ENCODE measurements at regions not wholly inside any gene's neighbourhood (a gene's known extent, or its start where the extent isn't known, plus 50 kb on each side); places are given as distances from the start of the nearest gene placed in this dataset.

DNA sequence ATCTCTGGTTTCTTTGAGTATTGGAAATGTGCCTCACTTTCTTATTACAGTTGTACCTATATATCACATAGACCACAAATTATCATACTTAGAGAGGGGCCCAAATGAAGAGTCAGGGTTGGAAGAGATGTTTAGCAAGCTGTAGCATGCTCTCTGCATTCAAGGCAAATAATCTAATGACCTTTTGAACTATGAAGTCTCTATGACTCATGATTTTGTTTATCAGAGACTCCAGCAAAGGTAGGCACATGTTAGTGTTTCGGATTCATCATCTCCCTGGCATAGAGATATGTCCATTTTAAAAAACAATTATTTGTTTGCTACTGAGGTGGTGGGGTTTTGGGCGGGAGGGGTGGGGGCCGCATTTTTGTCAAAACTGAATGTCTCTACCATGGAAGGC lies 2000.1 kb downstream of the EFNA5 start:
- no peak for DNase-seq
- no peak overlapping the region for H2AFZ ChIP-seq (ENCODE audit: low read length)
- H3K79me1 ChIP-seq (ENCODE audit: insufficient read depth, low read depth, low read length, poor library complexity, severe bottlenecking) = no peaks in the 10 kb centered on the region
- no peak overlapping the region for H3K27ac Mint-ChIP-seq
- no peaks in the 10 kb centered on the region; a peak in 1 of 7 replicates for H3K36me3 Mint-ChIP-seq (ENCODE audit: insufficient read depth in 1 of 3, low read depth in 3 of 3)
- no peaks in the 10 kb centered on the region for H3K23me2 ChIP-seq (ENCODE audit: insufficient read length, low read depth, low read length, poor library complexity, severe bottlenecking)
- no peak overlapping the region for H2AK5ac ChIP-seq (ENCODE audit: insufficient read length, low read length)
- H2BK20ac ChIP-seq (ENCODE audit: low read depth, low read length, poor library complexity, severe bottlenecking) = no peak overlapping the region
- H3K4me1 ChIP-seq (ENCODE audit: insufficient read depth, low read length) = no peaks in the 10 kb centered on the region
- WGBS (ENCODE audit: extremely low coverage, insufficient read length, low lambda C conversion rate) = no CpG with 5 or more reads among the region's 3 CpGs
- H3K4me2 ChIP-seq (ENCODE audit: insufficient read depth, insufficient read length, low read length) = no peak overlapping the region
- TF ChIP-seq, protein P1, sequence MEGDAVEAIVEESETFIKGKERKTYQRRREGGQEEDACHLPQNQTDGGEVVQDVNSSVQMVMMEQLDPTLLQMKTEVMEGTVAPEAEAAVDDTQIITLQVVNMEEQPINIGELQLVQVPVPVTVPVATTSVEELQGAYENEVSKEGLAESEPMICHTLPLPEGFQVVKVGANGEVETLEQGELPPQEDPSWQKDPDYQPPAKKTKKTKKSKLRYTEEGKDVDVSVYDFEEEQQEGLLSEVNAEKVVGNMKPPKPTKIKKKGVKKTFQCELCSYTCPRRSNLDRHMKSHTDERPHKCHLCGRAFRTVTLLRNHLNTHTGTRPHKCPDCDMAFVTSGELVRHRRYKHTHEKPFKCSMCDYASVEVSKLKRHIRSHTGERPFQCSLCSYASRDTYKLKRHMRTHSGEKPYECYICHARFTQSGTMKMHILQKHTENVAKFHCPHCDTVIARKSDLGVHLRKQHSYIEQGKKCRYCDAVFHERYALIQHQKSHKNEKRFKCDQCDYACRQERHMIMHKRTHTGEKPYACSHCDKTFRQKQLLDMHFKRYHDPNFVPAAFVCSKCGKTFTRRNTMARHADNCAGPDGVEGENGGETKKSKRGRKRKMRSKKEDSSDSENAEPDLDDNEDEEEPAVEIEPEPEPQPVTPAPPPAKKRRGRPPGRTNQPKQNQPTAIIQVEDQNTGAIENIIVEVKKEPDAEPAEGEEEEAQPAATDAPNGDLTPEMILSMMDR (conservative IDR thresholded peaks at IDR 0.05) = no peak
- no peak overlapping the region for H3K27ac ChIP-seq (ENCODE audit: insufficient read length, low read depth, low read length)
- no peaks in the 10 kb centered on the region for H3K27me3 ChIP-seq (ENCODE audit: insufficient read depth, low read length)
- no peak overlapping the region for H2BK120ac ChIP-seq (ENCODE audit: low read depth, low read length, poor library complexity, severe bottlenecking)
- H3T11ph ChIP-seq (ENCODE audit: low read length) = no peak overlapping the region
- H2BK5ac ChIP-seq (ENCODE audit: insufficient read length, low read length) = no peak overlapping the region
- H2BK15ac ChIP-seq (ENCODE audit: low read depth, low read length) = no peak overlapping the region
- H4K8ac ChIP-seq (replicated peaks; ENCODE audit: insufficient read length, low read depth, low read length) = no peak overlapping the region
- no peak overlapping the region for H3K4me3 Mint-ChIP-seq
- no peaks in the 10 kb centered on the region for H4K20me1 ChIP-seq (ENCODE audit: control insufficient read depth, insufficient read depth, insufficient read length)
- H3K56ac ChIP-seq (ENCODE audit: insufficient read length, low read depth, low read length) = no peak overlapping the region
- H2BK12ac ChIP-seq (ENCODE audit: insufficient read length, low read depth, low read length) = no peak overlapping the region
- H3K9me3 ChIP-seq (ENCODE audit: control insufficient read depth, low read depth, low read length) = no peaks in the 10 kb centered on the region
- H3K14ac ChIP-seq (ENCODE audit: insufficient read depth, low read length) = no peak overlapping the region
- H3K23ac ChIP-seq (ENCODE audit: insufficient read length, low read depth, low read length) = no peak overlapping the region
- no peak overlapping the region for H3K4ac ChIP-seq (ENCODE audit: low read depth, low read length)
- H3K27me3 Mint-ChIP-seq (ENCODE audit: low read depth) = no peaks in the 10 kb centered on the region
- H4K91ac ChIP-seq (ENCODE audit: insufficient read length, low read depth, low read length) = no peak overlapping the region
- H3K79me2 ChIP-seq (ENCODE audit: insufficient read depth, low read length) = no peaks in the 10 kb centered on the region
- no peaks in the 10 kb centered on the region for H3K4me1 Mint-ChIP-seq
- no peak overlapping the region for H4K5ac ChIP-seq (ENCODE audit: insufficient read length, low read depth, low read length)
- H3K18ac ChIP-seq (ENCODE audit: insufficient read length, low read depth, low read length) = no peak overlapping the region
- no peak overlapping the region for H3K9ac ChIP-seq (ENCODE audit: extremely low read depth, insufficient read length, low read length)
- peaks cover 0 to 12% of the 10 kb centered on the region in 2 experiments; a peak in 3 of 5 replicates for H3K9me3 Mint-ChIP-seq
